ENCODE measurements at regions not wholly inside any gene's neighbourhood (a gene's known extent, or its start where the extent isn't known, plus 50 kb on each side); places are given as distances from the start of the nearest gene placed in this dataset.
A peak's percentile ranks its signal among the peaks of the same experiment; 100 is the strongest.

DNA sequence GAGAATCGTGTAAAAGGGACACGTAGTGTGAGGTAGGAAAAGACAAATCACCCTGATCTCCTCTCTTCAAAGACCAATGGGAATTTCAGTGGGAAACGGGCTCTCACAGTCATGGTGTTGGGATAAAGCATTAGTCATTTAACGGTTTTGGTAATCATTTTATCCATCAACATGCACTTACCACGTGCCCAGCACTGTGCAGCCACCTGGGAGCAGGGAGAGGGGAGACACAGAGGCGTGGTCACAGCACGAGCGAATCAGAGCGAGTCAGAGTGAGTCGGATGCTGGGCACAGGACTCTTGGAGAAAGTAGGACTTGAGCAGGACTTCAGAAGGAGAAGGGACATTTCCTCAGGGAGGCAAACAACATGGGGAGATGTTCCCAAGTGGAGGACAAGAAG is 130.8 kb downstream of the MINAR1 start:
- no peaks in the 10 kb centered on the region for H3K23me2 ChIP-seq (ENCODE audit: low read depth, low read length)
- ChIA-PET POLR2A (ENCODE audit: partially characterized antibody) (interaction anchor here (0.6 kb wide), 1 partner anchor 128 kb away, joined by 3 read pairs; no protein-coding TSS in a partner anchor), CTCF (ENCODE audit: partially characterized antibody) (interaction anchor here (1.3 kb wide), 3 partner anchors 10 to 133 kb away, joined by 3 to 6 read pairs (median 4); no protein-coding TSS in a partner anchor)
- no peak overlapping the region for H3K18ac ChIP-seq (ENCODE audit: extremely low read depth, low read length)
- H4K91ac ChIP-seq (replicated peaks; ENCODE audit: insufficient read length, low read length): no peak overlapping the region
- FAIRE-seq: no peak
- no peak overlapping the region for H3K4ac ChIP-seq (replicated peaks; ENCODE audit: insufficient read length, low read depth, low read length)
- no peaks in the 10 kb centered on the region for H3K36me3 ChIP-seq (ENCODE audit: control insufficient read depth in 2 of 4, insufficient read depth in 4 of 4, low read length in 3 of 4)
- no peaks in the 10 kb centered on the region for H3K79me2 ChIP-seq (ENCODE audit: control insufficient read depth in 1 of 2, insufficient read depth in 2 of 2, low read length in 2 of 2)
- H4K20me1 ChIP-seq (replicated peaks in 1 of 2; ENCODE audit: control insufficient read depth in 1 of 2, insufficient read depth in 2 of 2, low read length in 2 of 2): no peaks in the 10 kb centered on the region
- H2BK20ac ChIP-seq (ENCODE audit: low read length): no peak overlapping the region
- H3K9ac ChIP-seq (replicated peaks in 1 of 4; ENCODE audit: extremely low read depth in 1 of 4, low read depth in 3 of 4, low read length in 3 of 4): no peak overlapping the region
- H2BK120ac ChIP-seq (replicated peaks; ENCODE audit: low read depth, low read length): no peak overlapping the region
- H3K4me2 ChIP-seq (ENCODE audit: insufficient read depth in 1 of 2, low read depth in 2 of 2, low read length in 2 of 2): no peak overlapping the region
- H3K14ac ChIP-seq (ENCODE audit: insufficient read length): no peak overlapping the region
- peak overlapping the region; percentile 79 for H2AFZ ChIP-seq (ENCODE audit: low read length)
- no peak for DNase-seq (ENCODE audit: low read depth in 1 of 2, low spot score in 2 of 2)
- H2BK15ac ChIP-seq (ENCODE audit: low read length): no peak overlapping the region
- 89% methylated on average over 10 of the region's 10 CpGs; no CpG with 5 or more reads in 1 of the 2 experiments for WGBS, 2 experiments (ENCODE audit: extremely low coverage in 1 of 2, insufficient coverage in 1 of 2, insufficient read length in 1 of 2, insufficient replicate concordance in 2 of 2, low coverage in 1 of 2, low lambda C conversion rate in 2 of 2, missing lambda C conversion rate in 1 of 2)
- H3K4me1 ChIP-seq (replicated peaks in 1 of 4; ENCODE audit: control insufficient read depth in 3 of 4, insufficient read depth in 4 of 4, low read length in 3 of 4): no peaks in the 10 kb centered on the region
- H2AK5ac ChIP-seq (ENCODE audit: low read depth, low read length): no peak overlapping the region
- H3K9me3 ChIP-seq (ENCODE audit: insufficient read depth in 2 of 2, low read depth in 1 of 2, low read length in 1 of 2): 0 out of 4 replicates have a peak, but pooled peaks cover 0 to under 1% of the 10 kb centered on the region in 2 experiments
- no peak overlapping the region for H2BK12ac ChIP-seq (ENCODE audit: low read depth, low read length)
- H3K79me1 ChIP-seq (ENCODE audit: low read depth, low read length): no peaks in the 10 kb centered on the region
- H2BK5ac ChIP-seq (ENCODE audit: low read depth, low read length): no peak overlapping the region
- no peak overlapping the region for H3K27ac ChIP-seq (ENCODE audit: low read depth, low read length)
- H3K4me3 ChIP-seq (ENCODE audit: extremely low read depth in 1 of 4, insufficient read depth in 2 of 4, low read depth in 3 of 4, low read length in 4 of 4): no peak overlapping the region
- no peak overlapping the region for H4K5ac ChIP-seq (ENCODE audit: insufficient read length, low read depth, low read length)
- H4K8ac ChIP-seq (ENCODE audit: extremely low read depth, insufficient read depth, low read length): no peak overlapping the region
- no peak overlapping the region for H3K56ac ChIP-seq (replicated peaks; ENCODE audit: insufficient read length, low read depth, low read length)
- H3K27me3 ChIP-seq (replicated peaks in 1 of 4; ENCODE audit: control insufficient read depth in 3 of 4, extremely low read depth in 1 of 4, insufficient read depth in 3 of 4, low read length in 3 of 4): peaks cover 0 to 2% (median 0%) of the 10 kb centered on the region in 4 experiments; a peak in 2 of 7 replicates
- H3K23ac ChIP-seq (ENCODE audit: insufficient read length): no peak overlapping the region
- TF ChIP-seq RNF2 (IDR thresholded peaks at IDR 0.05; ENCODE audit: borderline replicate concordance, low read depth, low read length, missing control alignments, poor library complexity, severe bottlenecking) (no peak), RFX5 (IDR thresholded peaks at IDR 0.05; ENCODE audit: borderline replicate concordance, low read depth, low read length) (no peak), CHD2 (IDR thresholded peaks at IDR 0.05; ENCODE audit: low read length) (no peak), CBX8 (IDR thresholded peaks at IDR 0.05; ENCODE audit: borderline replicate concordance, low read depth, low read length) (no peak), FOSL1 (IDR thresholded peaks at IDR 0.05; ENCODE audit: insufficient read depth, low read depth, low read length) (no peak), EP300 (IDR thresholded peaks at IDR 0.05; ENCODE audit: borderline replicate concordance in 1 of 2, low read depth in 2 of 2, low read length in 2 of 2) (no peak), NANOG (IDR thresholded peaks at IDR 0.05; ENCODE audit: insufficient read depth, low read depth, low read length, poor library complexity, severe bottlenecking) (no peak), CREB1 (IDR thresholded peaks at IDR 0.05) (no peak), CTBP2 (IDR thresholded peaks at IDR 0.05; ENCODE audit: borderline replicate concordance, insufficient read depth, insufficient read length, low read length) (no peak), HDAC2 (IDR thresholded peaks at IDR 0.05; ENCODE audit: borderline replicate concordance in 1 of 2, low read depth in 2 of 2, low read length in 2 of 2) (no peak), KDM1A (IDR thresholded peaks at IDR 0.05; ENCODE audit: borderline replicate concordance, low read length) (no peak), ASH2L (IDR thresholded peaks at IDR 0.05; ENCODE audit: low read length) (no peak), POU5F1 (IDR thresholded peaks at IDR 0.05; ENCODE audit: low read depth, low read length) (no peak), MAFK (IDR thresholded peaks at IDR 0.05; ENCODE audit: low read depth, low read length) (no peak)

Measured in H1 (cell line).